OCI-LY3 (cell line): ENCODE measurements at regions not wholly inside any gene's neighbourhood (a gene's known extent, or its start where the extent isn't known, plus 50 kb on each side); places are given as distances from the start of the nearest gene placed in this dataset.

Experiments
- EZH2phosphoT487 ChIP-seq: fragments of 200-600 bp; shearing (Covaris generic); IDR thresholded peaks from 2 replicates; pipeline ENCODE4 v1.6.1; 2018; ENCODE audit warnings: antibody characterized with exemption, mixed run types, low read depth
- TF ChIP-seq, protein P1 (sequence below): fragments of 200-600, 300-600 bp; sonication (generic); IDR thresholded peaks from 2 replicates; pipeline ENCODE4 v1.5.1; 2014; ENCODE audit warnings: antibody characterized with exemption, low read length, low read depth

DNA sequence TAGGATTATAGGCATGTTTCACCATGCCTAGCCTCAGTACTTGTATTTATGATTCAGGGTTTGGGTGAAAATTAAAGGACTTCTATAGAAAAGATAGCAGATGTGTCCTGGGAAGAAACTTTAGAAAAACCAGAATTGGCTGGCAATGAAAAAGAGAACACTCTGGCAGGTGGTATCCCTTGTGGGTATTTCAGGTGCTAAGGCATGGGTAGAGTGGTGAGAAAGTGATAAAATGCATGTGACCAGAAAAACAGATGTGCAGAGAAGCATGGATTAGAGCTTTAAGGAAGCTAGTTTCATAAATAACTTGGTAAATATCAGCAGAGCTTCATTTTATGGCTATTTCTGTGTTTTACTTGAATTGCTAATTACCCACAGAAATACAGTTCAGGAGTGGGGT, 622.2 kb downstream of the DOK5 start:
- TF ChIP-seq, protein P1, sequence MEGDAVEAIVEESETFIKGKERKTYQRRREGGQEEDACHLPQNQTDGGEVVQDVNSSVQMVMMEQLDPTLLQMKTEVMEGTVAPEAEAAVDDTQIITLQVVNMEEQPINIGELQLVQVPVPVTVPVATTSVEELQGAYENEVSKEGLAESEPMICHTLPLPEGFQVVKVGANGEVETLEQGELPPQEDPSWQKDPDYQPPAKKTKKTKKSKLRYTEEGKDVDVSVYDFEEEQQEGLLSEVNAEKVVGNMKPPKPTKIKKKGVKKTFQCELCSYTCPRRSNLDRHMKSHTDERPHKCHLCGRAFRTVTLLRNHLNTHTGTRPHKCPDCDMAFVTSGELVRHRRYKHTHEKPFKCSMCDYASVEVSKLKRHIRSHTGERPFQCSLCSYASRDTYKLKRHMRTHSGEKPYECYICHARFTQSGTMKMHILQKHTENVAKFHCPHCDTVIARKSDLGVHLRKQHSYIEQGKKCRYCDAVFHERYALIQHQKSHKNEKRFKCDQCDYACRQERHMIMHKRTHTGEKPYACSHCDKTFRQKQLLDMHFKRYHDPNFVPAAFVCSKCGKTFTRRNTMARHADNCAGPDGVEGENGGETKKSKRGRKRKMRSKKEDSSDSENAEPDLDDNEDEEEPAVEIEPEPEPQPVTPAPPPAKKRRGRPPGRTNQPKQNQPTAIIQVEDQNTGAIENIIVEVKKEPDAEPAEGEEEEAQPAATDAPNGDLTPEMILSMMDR = no peak
- TF ChIP-seq EZH2phosphoT487 = no peak
